ENCODE measurements at regions not wholly inside any gene's neighbourhood (a gene's known extent, or its start where the extent isn't known, plus 50 kb on each side); places are given as distances from the start of the nearest gene placed in this dataset.
A peak's percentile ranks its signal among the peaks of the same experiment; 100 is the strongest.

DNA sequence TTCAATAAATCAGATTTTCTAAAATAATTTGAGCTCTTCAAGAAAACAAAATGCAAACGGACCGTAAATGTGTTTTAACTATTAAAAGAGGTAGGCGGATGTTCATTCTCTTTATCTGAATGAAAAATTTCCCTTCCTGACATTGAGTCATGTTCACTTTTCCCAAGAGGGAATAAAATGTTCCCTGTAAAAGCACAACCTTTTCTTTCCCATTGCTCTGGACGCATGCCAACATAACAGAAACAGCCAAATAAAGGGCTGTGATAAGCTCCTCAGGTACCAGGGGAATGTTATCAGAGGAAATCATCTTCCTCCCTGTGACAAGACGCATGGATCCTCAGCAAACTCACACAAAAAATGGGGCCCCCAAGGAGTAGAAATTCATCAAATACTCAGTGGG is 251.8 kb downstream of the MTERF1 start:
- TF ChIP-seq, protein P1, sequence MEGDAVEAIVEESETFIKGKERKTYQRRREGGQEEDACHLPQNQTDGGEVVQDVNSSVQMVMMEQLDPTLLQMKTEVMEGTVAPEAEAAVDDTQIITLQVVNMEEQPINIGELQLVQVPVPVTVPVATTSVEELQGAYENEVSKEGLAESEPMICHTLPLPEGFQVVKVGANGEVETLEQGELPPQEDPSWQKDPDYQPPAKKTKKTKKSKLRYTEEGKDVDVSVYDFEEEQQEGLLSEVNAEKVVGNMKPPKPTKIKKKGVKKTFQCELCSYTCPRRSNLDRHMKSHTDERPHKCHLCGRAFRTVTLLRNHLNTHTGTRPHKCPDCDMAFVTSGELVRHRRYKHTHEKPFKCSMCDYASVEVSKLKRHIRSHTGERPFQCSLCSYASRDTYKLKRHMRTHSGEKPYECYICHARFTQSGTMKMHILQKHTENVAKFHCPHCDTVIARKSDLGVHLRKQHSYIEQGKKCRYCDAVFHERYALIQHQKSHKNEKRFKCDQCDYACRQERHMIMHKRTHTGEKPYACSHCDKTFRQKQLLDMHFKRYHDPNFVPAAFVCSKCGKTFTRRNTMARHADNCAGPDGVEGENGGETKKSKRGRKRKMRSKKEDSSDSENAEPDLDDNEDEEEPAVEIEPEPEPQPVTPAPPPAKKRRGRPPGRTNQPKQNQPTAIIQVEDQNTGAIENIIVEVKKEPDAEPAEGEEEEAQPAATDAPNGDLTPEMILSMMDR (IDR thresholded peaks at IDR 0.05; ENCODE audit: borderline replicate concordance, insufficient read depth, low read depth, low read length), result no peak
- no peak overlapping the region for H3K4me3 ChIP-seq (ENCODE audit: low read depth, low read length)

DNA sequence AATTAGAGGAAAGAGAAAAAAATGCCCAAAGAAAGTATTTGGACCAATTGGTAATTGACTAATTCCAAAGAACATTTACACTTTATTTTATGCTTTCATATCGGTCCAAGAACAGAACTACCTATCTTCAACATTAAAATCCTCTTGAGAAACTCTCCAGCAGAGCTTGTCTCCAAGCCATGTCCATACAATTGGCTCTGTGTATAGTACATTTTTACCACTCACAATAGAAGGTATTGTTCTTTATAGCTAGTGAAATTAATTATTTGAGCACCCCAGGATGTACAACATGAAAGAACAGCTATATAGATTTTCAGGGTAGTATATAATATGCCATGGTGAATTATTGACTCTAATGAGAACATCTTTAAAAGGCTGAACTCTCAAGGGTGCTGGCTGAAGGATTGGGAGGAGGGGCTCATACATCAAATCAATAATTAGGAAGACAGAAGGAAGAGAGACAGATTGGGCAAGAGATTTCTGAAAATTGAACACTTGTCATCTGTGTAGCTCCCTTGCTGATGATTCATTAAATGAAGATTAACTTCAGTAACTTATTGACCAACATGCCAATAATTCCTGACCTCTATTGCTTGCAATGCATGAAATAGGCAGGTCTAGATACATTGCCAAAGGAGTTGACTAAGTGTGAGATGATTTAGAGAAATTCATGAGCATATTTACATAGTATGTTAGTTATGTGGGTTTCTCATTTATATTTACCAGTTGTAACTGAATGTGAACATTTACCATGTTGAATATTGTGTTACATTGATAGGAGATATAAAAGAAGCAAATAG is 249.7 kb downstream of the MTERF1 start:
- TF ChIP-seq, protein P1 (IDR thresholded peaks at IDR 0.05; ENCODE audit: borderline replicate concordance, insufficient read depth, low read depth, low read length), result no peak
- no peak overlapping the region for H3K4me3 ChIP-seq (ENCODE audit: low read depth, low read length)

DNA sequence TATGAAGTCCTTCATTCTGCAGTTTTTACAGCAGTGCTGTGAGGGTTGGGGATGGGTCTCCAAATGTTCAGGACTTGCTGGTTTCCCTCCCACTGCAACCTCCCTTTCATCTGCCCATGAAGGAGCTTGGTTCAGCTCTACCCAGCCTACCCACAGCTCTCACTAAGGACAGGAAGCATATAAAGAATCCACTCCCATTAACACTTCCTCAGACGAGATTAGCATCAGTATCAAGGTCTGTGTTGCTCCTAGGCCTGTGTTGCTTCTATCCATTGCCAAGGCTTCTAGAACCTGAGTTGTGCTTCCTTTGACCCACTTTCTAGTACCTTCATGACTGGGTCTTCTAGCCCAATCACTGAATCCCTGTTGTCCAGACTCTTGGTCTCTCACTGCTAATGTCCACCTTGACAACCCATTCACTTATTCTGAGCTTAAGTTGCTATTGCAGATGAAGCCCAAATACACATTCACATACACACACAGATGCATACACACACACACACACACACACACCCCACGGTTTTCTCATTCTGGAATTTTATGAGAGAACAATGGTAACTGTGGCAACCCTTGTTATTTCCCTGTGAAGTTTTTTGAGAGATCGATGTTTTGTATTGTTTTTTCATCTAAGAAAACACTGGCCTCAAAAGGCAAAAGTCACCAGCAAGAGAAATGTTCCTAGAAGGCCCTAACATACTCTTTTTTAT is 248.1 kb downstream of the MTERF1 start:
- H3K4me3 ChIP-seq (ENCODE audit: low read depth, low read length), result no peak overlapping the region
- TF ChIP-seq, protein P1 (IDR thresholded peaks at IDR 0.05; ENCODE audit: borderline replicate concordance, insufficient read depth, low read depth, low read length), result no peak

DNA sequence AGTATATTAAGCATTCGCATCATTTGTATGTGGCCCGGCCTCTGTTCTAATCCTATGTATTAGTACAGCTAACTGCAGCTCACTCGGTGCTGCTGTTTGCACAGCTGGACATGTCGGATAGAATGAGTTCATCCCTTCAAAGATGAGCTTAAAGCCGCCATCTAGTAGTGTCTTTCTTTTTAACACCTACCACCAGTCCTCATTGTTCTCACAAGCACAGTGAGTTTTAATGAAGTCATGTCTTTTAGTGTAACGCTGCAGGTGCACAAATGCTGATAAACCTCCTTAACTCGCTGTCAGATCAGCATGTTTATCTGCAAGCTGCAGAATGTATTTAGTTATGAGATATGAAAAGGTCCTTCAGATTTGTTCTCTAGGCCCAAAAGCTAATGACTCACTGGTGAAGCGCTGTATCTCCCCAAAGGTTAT is 247.5 kb downstream of the MTERF1 start:
- no peak overlapping the region for H3K4me3 ChIP-seq (ENCODE audit: low read depth, low read length)
- TF ChIP-seq, protein P1 (IDR thresholded peaks at IDR 0.05; ENCODE audit: borderline replicate concordance, insufficient read depth, low read depth, low read length), result no peak

GRCh38 chr7:91634485-91635177 is 245.9 kb downstream of the MTERF1 start:
- no peak overlapping the region for H3K4me3 ChIP-seq (ENCODE audit: low read depth, low read length)
- TF ChIP-seq, protein P1 (IDR thresholded peaks at IDR 0.05; ENCODE audit: borderline replicate concordance, insufficient read depth, low read depth, low read length), result no peak

DNA sequence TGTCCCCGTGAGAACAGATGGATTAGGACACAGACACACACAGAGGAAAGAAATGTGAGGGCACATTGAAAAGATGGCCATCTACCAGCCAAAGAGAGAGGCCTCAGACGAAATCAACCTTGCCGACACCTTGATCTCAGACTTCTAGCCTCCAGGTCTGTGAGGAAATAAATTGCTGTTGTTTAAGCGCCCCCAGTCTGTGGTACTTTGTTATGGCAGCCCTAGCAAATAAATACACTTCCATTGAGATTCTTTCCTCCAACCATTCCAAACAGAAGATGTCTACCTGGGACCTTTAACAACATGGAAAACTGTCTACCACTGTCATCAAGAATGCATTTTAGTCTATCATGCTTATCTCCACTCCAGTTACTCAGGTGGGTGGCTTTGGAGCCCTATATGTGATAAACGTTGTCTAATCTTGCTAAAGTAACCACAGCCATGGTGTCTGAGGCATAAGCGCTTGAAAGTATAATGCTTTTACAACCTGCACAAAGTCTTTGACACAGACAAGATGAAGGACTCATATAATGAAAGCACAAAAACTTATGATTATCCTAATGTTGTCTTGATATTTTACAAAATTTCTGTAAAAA is 244.3 kb downstream of the MTERF1 start:
- TF ChIP-seq, protein P1 (IDR thresholded peaks at IDR 0.05; ENCODE audit: borderline replicate concordance, insufficient read depth, low read depth, low read length), result peak; percentile 46; the same call in 1 of the 2 replicates
- no peak overlapping the region for H3K4me3 ChIP-seq (ENCODE audit: low read depth, low read length)
